H9 (cell line): ENCODE measurements at regions not wholly inside any gene's neighbourhood (a gene's known extent, or its start where the extent isn't known, plus 50 kb on each side); places are given as distances from the start of the nearest gene placed in this dataset.

Experiments
- DNase-seq: peaks from one replicate; pipeline ENCODE4 v3.0.0-alpha.2; 2017
- H2AFZ ChIP-seq: one replicate; pipeline ENCODE4 v1.6.1; 2013; ENCODE audit warnings: mild to moderate bottlenecking, low read length, control low read depth, moderate library complexity
- H2AK5ac ChIP-seq: 2 replicates; pipeline ENCODE4 v1.6.1; 2013; ENCODE audit warnings: low read length, control low read depth, mixed read lengths; ENCODE audit not compliant: insufficient read length
- H2BK120ac ChIP-seq: one replicate; pipeline ENCODE4 v1.6.1; 2013; ENCODE audit warnings: low read depth, mild to moderate bottlenecking, low read length, control low read depth, inconsistent platforms; ENCODE audit not compliant: poor library complexity, severe bottlenecking
- H2BK12ac ChIP-seq: 2 replicates; pipeline ENCODE4 v1.6.1; 2013; ENCODE audit warnings: low read length, control low read depth, mixed read lengths, low read depth; ENCODE audit not compliant: insufficient read length
- H2BK15ac ChIP-seq: 2 replicates; pipeline ENCODE4 v1.6.1; 2013; ENCODE audit warnings: low read depth, low read length, control low read depth
- H2BK20ac ChIP-seq: one replicate; pipeline ENCODE4 v1.6.1; 2013; ENCODE audit warnings: low read depth, mild to moderate bottlenecking, low read length, control low read depth, inconsistent platforms; ENCODE audit not compliant: poor library complexity, severe bottlenecking
- H2BK5ac ChIP-seq: 2 replicates; pipeline ENCODE4 v1.6.1; 2013; ENCODE audit warnings: low read length, control low read depth, mixed read lengths; ENCODE audit not compliant: insufficient read length
- H3K14ac ChIP-seq: 2 replicates; pipeline ENCODE4 v1.6.1; 2013; ENCODE audit warnings: low read length, control low read depth; ENCODE audit not compliant: insufficient read depth
- H3K18ac ChIP-seq: 2 replicates; pipeline ENCODE4 v1.6.1; 2013; ENCODE audit warnings: low read depth, mild to moderate bottlenecking, mixed read lengths, low read length, control low read depth; ENCODE audit not compliant: insufficient read length
- H3K23ac ChIP-seq: 2 replicates; pipeline ENCODE4 v1.6.1; 2013; ENCODE audit warnings: low read length, control low read depth, mixed read lengths, low read depth; ENCODE audit not compliant: insufficient read length
- H3K23me2 ChIP-seq: 2 replicates; pipeline ENCODE4 v1.6.1; 2013; ENCODE audit warnings: low read depth, mild to moderate bottlenecking, mixed read lengths, low read length, control low read depth; ENCODE audit not compliant: insufficient read length, poor library complexity, severe bottlenecking
- H3K27ac ChIP-seq: 2 replicates; pipeline ENCODE4 v1.5.1; 2013; ENCODE audit warnings: low read length, control low read depth, mixed read lengths, low read depth; ENCODE audit not compliant: insufficient read length
- H3K27me3 ChIP-seq: 2 replicates; pipeline ENCODE4 v1.6.1; 2013; ENCODE audit warnings: low read length, control low read depth, inconsistent platforms; ENCODE audit not compliant: insufficient read depth
- H3K4ac ChIP-seq: 2 replicates; pipeline ENCODE4 v1.6.1; 2013; ENCODE audit warnings: low read depth, mild to moderate bottlenecking, control low read depth, inconsistent platforms, low read length, moderate library complexity
- H3K4me1 ChIP-seq: 2 replicates; pipeline ENCODE4 v1.6.1; 2013; ENCODE audit warnings: low read length, control low read depth, inconsistent platforms; ENCODE audit not compliant: insufficient read depth
- H3K4me2 ChIP-seq: 2 replicates; pipeline ENCODE4 v1.6.1; 2013; ENCODE audit warnings: low read length, control low read depth, mixed read lengths; ENCODE audit not compliant: insufficient read length, insufficient read depth
- H3K56ac ChIP-seq: 2 replicates; pipeline ENCODE4 v1.6.1; 2013; ENCODE audit warnings: low read depth, mild to moderate bottlenecking, mixed read lengths, low read length, control low read depth; ENCODE audit not compliant: insufficient read length
- H3K79me1 ChIP-seq: 2 replicates; pipeline ENCODE4 v1.6.1; 2013; ENCODE audit warnings: low read depth, mild to moderate bottlenecking, moderate library complexity, low read length, control low read depth, inconsistent platforms; ENCODE audit not compliant: insufficient read depth, poor library complexity, severe bottlenecking
- H3K79me2 ChIP-seq: 2 replicates; pipeline ENCODE4 v1.6.1; 2013; ENCODE audit warnings: low read length, control low read depth, inconsistent platforms; ENCODE audit not compliant: insufficient read depth
- H3K9ac ChIP-seq: 2 replicates; pipeline ENCODE4 v1.6.1; 2013; ENCODE audit warnings: low read length, control low read depth, mixed read lengths; ENCODE audit not compliant: insufficient read length; ENCODE audit errors: extremely low read depth
- H3K9me3 ChIP-seq: one replicate; pipeline ENCODE4 v1.6.1; 2013; ENCODE audit warnings: low read depth, low read length, inconsistent platforms; ENCODE audit not compliant: control insufficient read depth
- H3T11ph ChIP-seq: one replicate; pipeline ENCODE4 v1.6.1; 2013; ENCODE audit warnings: mild to moderate bottlenecking, low read length, control low read depth, inconsistent platforms
- H4K20me1 ChIP-seq: one replicate; pipeline ENCODE4 v1.6.1; 2013; ENCODE audit not compliant: control insufficient read depth, insufficient read length, insufficient read depth
- H4K5ac ChIP-seq: 2 replicates; pipeline ENCODE4 v1.6.1; 2013; ENCODE audit warnings: low read depth, mild to moderate bottlenecking, mixed read lengths, low read length, control low read depth; ENCODE audit not compliant: insufficient read length
- H4K8ac ChIP-seq: replicated peaks from 2 replicates; pipeline ENCODE4 v1.6.1; 2013; ENCODE audit warnings: low read length, control low read depth, mixed read lengths, low read depth; ENCODE audit not compliant: insufficient read length
- H4K91ac ChIP-seq: 2 replicates; pipeline ENCODE4 v1.6.1; 2013; ENCODE audit warnings: low read depth, mild to moderate bottlenecking, moderate library complexity, mixed read lengths, low read length, control low read depth; ENCODE audit not compliant: insufficient read length
- H3K27ac Mint-ChIP-seq, 3 experiments: 2 replicates in 2 of 3; 3 replicates in 1 of 3; pipeline ENCODE4 v1.8.0; 2020 to 2021; ENCODE audit warnings: mixed read lengths in 3 of 3, mild to moderate bottlenecking in 1 of 3, moderate library complexity in 1 of 3
- H3K27me3 Mint-ChIP-seq: 2 replicates; pipeline ENCODE4 v1.8.0; 2021; ENCODE audit warnings: low read depth, mild to moderate bottlenecking, moderate library complexity, mixed read lengths
- H3K36me3 Mint-ChIP-seq, 3 experiments: 2 replicates in 2 of 3; 3 replicates in 1 of 3; pipeline ENCODE4 v1.8.0; 2020 to 2021; ENCODE audit warnings: low read depth in 3 of 3, mixed read lengths in 3 of 3; ENCODE audit not compliant: insufficient read depth in 1 of 3
- H3K4me1 Mint-ChIP-seq, 2 experiments: 2 replicates each; pipeline ENCODE4 v1.8.0; 2020; ENCODE audit warnings: mixed read lengths in 2 of 2
- H3K4me3 Mint-ChIP-seq, 2 experiments: 2 replicates in 1 of 2; 3 replicates in 1 of 2; pipeline ENCODE4 v1.8.0; 2020 to 2021; ENCODE audit warnings: mild to moderate bottlenecking in 2 of 2, mixed read lengths in 2 of 2, moderate library complexity in 1 of 2
- H3K9me3 Mint-ChIP-seq, 2 experiments: 2 replicates in 1 of 2; 3 replicates in 1 of 2; pipeline ENCODE4 v1.8.0; 2020; ENCODE audit warnings: mild to moderate bottlenecking in 2 of 2, mixed read lengths in 2 of 2, moderate library complexity in 1 of 2
- CTCF ChIP-seq: fragments of 200-600 bp; sonication (generic); conservative IDR thresholded peaks from 3 replicates; pipeline ENCODE4 v1.8.0; 2021; ENCODE audit warnings: antibody characterized with exemption, mild to moderate bottlenecking
- WGBS: extraction: QIAGEN DNeasy Blood & Tissue Kit; methylation state at CpG from one replicate; pipeline ENCODE4 v1.1.7; 2013; ENCODE audit warnings: missing lambda C conversion rate, low lambda C conversion rate, mixed read lengths; ENCODE audit not compliant: insufficient read length; ENCODE audit errors: extremely low coverage; 5-methylcytosine and 5-hydroxymethylcytosine counted together

- no CpG with 5 or more reads among the region's 6 CpGs for WGBS
- no peak overlapping the region for H3K9ac ChIP-seq
- Mint-ChIP-seq H3K4me1 (peaks cover 0 to 3% of the 10 kb centered on the region in 2 experiments; a peak in 1 of 4 replicates), H3K4me3 (no peak overlapping the region), H3K27ac (no peak overlapping the region), H3K9me3 (no peaks in the 10 kb centered on the region), H3K36me3 (no peaks in the 10 kb centered on the region), H3K27me3 (peaks cover 2% of the 10 kb centered on the region)
- H3K18ac ChIP-seq: no peak overlapping the region
- H4K8ac ChIP-seq: no peak overlapping the region
- no peak overlapping the region for H2BK15ac ChIP-seq
- no peak overlapping the region for H3K56ac ChIP-seq
- no peak overlapping the region for H2AK5ac ChIP-seq
- H3T11ph ChIP-seq: no peak overlapping the region
- H3K23ac ChIP-seq: no peak overlapping the region
- no peak for TF ChIP-seq CTCF
- no peak overlapping the region for H3K14ac ChIP-seq
- no peaks in the 10 kb centered on the region for H3K4me1 ChIP-seq
- H2BK120ac ChIP-seq: no peak overlapping the region
- H2BK12ac ChIP-seq: no peak overlapping the region
- no peak overlapping the region for H2BK5ac ChIP-seq
- no peaks in the 10 kb centered on the region for H3K27me3 ChIP-seq
- H3K4ac ChIP-seq: no peak overlapping the region
- H4K91ac ChIP-seq: no peak overlapping the region
- no peak overlapping the region for H2AFZ ChIP-seq
- no peak overlapping the region for H2BK20ac ChIP-seq
- no peaks in the 10 kb centered on the region for H4K20me1 ChIP-seq
- H3K4me2 ChIP-seq: no peak overlapping the region
- H3K9me3 ChIP-seq: no peaks in the 10 kb centered on the region
- no peaks in the 10 kb centered on the region for H3K23me2 ChIP-seq
- no peaks in the 10 kb centered on the region for H3K79me1 ChIP-seq
- no peaks in the 10 kb centered on the region for H3K79me2 ChIP-seq
- DNase-seq: no peak
- no peak overlapping the region for H3K27ac ChIP-seq
- no peak overlapping the region for H4K5ac ChIP-seq
Measured at GRCh38 chr7:27386581-27386980, 144.0 kb downstream of the EVX1 start.
